ENCODE measurements at regions not wholly inside any gene's neighbourhood (a gene's known extent, or its start where the extent isn't known, plus 50 kb on each side); places are given as distances from the start of the nearest gene placed in this dataset.

- ChIA-PET CTCF (ENCODE audit: unreplicated experiment) (no interaction called here), POLR2A (interaction anchor here (0.7 kb wide), 1 partner anchor 459 kb away, joined by 3 read pairs; no protein-coding TSS in a partner anchor)
- TF ChIP-seq EZH2phosphoT487 (IDR thresholded peaks at IDR 0.05; ENCODE audit: borderline replicate concordance, low read depth, low read length) (no peak), CTCF (conservative IDR thresholded peaks at IDR 0.05; ENCODE audit: low read length) (no peak)
- no peak overlapping the region for H3K27ac ChIP-seq (ENCODE audit: low read depth, low read length, poor library complexity, severe bottlenecking)
- DNase-seq (ENCODE audit: low spot score), result no peak
- no peaks in the 10 kb centered on the region for H3K79me2 ChIP-seq (ENCODE audit: insufficient read depth, low read depth, low read length)
- no peaks in the 10 kb centered on the region for H3K36me3 ChIP-seq (ENCODE audit: insufficient read depth, low read length)
- H3K4me1 ChIP-seq (ENCODE audit: insufficient read depth, low read length, poor library complexity, severe bottlenecking), result no peaks in the 10 kb centered on the region
- no TSS peak for BruUV-seq (replicated peaks)
- no peak overlapping the region for H3K4me2 ChIP-seq (ENCODE audit: low read length)
- no peaks in the 10 kb centered on the region for H3K9me3 ChIP-seq (ENCODE audit: low read length)
- H2AFZ ChIP-seq (ENCODE audit: low read length), result no peak overlapping the region
- intact Hi-C loops (cut with micrococcal nuclease; ENCODE audit: unreplicated experiment), result no loop called here
- no peaks in the 10 kb centered on the region for H4K20me1 ChIP-seq (ENCODE audit: insufficient read depth, low read length)
- no peaks in the 10 kb centered on the region for H3K9me2 ChIP-seq (ENCODE audit: insufficient read depth, low read length)
- H3K4me3 ChIP-seq (ENCODE audit: low read depth, low read length, poor library complexity, severe bottlenecking), result no peak overlapping the region
These were observed 500.6 kb upstream of the RPS6KA3 start for GRCh38 chrX:20767346-20767745.

GRCh38 chrX:20756585-20756984 lies 489.9 kb upstream of the RPS6KA3 start:
- Histone ChIP-seq H3K4me3 (ENCODE audit: low read depth, low read length, poor library complexity, severe bottlenecking) (no peak overlapping the region), H3K27ac (ENCODE audit: low read depth, low read length, poor library complexity, severe bottlenecking) (no peak overlapping the region), H3K79me2 (ENCODE audit: insufficient read depth, low read depth, low read length) (no peaks in the 10 kb centered on the region), H3K4me2 (ENCODE audit: low read length) (no peak overlapping the region), H3K9me2 (ENCODE audit: insufficient read depth, low read length) (no peaks in the 10 kb centered on the region), H3K4me1 (ENCODE audit: insufficient read depth, low read length, poor library complexity, severe bottlenecking) (no peaks in the 10 kb centered on the region), H4K20me1 (ENCODE audit: insufficient read depth, low read length) (no peaks in the 10 kb centered on the region), H2AFZ (ENCODE audit: low read length) (no peak overlapping the region), H3K36me3 (ENCODE audit: insufficient read depth, low read length) (no peaks in the 10 kb centered on the region), H3K9me3 (ENCODE audit: low read length) (no peaks in the 10 kb centered on the region)
- no peak for DNase-seq (ENCODE audit: low spot score)
- intact Hi-C loops (cut with micrococcal nuclease; ENCODE audit: unreplicated experiment), result no loop called here
- TF ChIP-seq CTCF (conservative IDR thresholded peaks at IDR 0.05; ENCODE audit: low read length), result no peak
- no peak for TF ChIP-seq EZH2phosphoT487 (IDR thresholded peaks at IDR 0.05; ENCODE audit: borderline replicate concordance, low read depth, low read length)
- CTCF ChIA-PET (ENCODE audit: unreplicated experiment), result no interaction called here
- no TSS peak for BruUV-seq (replicated peaks)
- POLR2A ChIA-PET, result no interaction called here

GRCh38 chrX:20753076-20753475 lies 486.4 kb upstream of the RPS6KA3 start:
- TF ChIP-seq CTCF (conservative IDR thresholded peaks at IDR 0.05; ENCODE audit: low read length), result no peak
- TF ChIP-seq EZH2phosphoT487 (IDR thresholded peaks at IDR 0.05; ENCODE audit: borderline replicate concordance, low read depth, low read length), result no peak
- POLR2A ChIA-PET, result no interaction called here

More at GRCh38 chrX:20753076-20753475, 486.4 kb upstream of the RPS6KA3 start:
- H3K79me2 ChIP-seq (ENCODE audit: insufficient read depth, low read depth, low read length), result no peaks in the 10 kb centered on the region
- no TSS peak for BruUV-seq (replicated peaks)
- H2AFZ ChIP-seq (ENCODE audit: low read length), result no peak overlapping the region
- CTCF ChIA-PET (ENCODE audit: unreplicated experiment), result no interaction called here
- no peaks in the 10 kb centered on the region for H3K9me3 ChIP-seq (ENCODE audit: low read length)
- no peak for DNase-seq (ENCODE audit: low spot score)
- H3K36me3 ChIP-seq (ENCODE audit: insufficient read depth, low read length), result no peaks in the 10 kb centered on the region
- H4K20me1 ChIP-seq (ENCODE audit: insufficient read depth, low read length), result no peaks in the 10 kb centered on the region
- H3K4me1 ChIP-seq (ENCODE audit: insufficient read depth, low read length, poor library complexity, severe bottlenecking), result no peaks in the 10 kb centered on the region
- no peak overlapping the region for H3K4me3 ChIP-seq (ENCODE audit: low read depth, low read length, poor library complexity, severe bottlenecking)
- intact Hi-C loops (cut with micrococcal nuclease; ENCODE audit: unreplicated experiment), result no loop called here
- H3K4me2 ChIP-seq (ENCODE audit: low read length), result no peak overlapping the region
- H3K27ac ChIP-seq (ENCODE audit: low read depth, low read length, poor library complexity, severe bottlenecking), result no peak overlapping the region
- H3K9me2 ChIP-seq (ENCODE audit: insufficient read depth, low read length), result no peaks in the 10 kb centered on the region
